Activated CD8-positive, alpha-beta T cell treated with anti-CD3 and anti-CD28 coated beads for 36 hours (primary cell): ENCODE measurements at regions not wholly inside any gene's neighbourhood (a gene's known extent, or its start where the extent isn't known, plus 50 kb on each side); places are given as distances from the start of the nearest gene placed in this dataset.

Experiments
- ATAC-seq: fragments of 200-7000 bp; cut with Tn5 transposase; one replicate; pipeline ENCODE4 v1.10.0; 2021; ENCODE audit warnings: mild to moderate bottlenecking, moderate library complexity
- CTCF ChIA-PET: fragments of 350-600 bp; sonication (Branson Sonifier 250); formaldehyde crosslinking; loops from one replicate; lab custom pipeline; 2021; ENCODE audit warnings: antibody characterized with exemption; lab: Charles Lee
- POLR2A ChIA-PET: fragments of 350-600 bp; sonication (Branson Sonifier 250); formaldehyde crosslinking; loops from one replicate; lab custom pipeline; 2021; ENCODE audit warnings: antibody characterized with exemption; lab: Charles Lee
- DNase-seq: peaks from one replicate; pipeline ENCODE4 v3.0.0-alpha.2; 2020
- H3K27ac Mint-ChIP-seq: one replicate; pipeline ENCODE4 v1.8.0; 2021; ENCODE audit warnings: mild to moderate bottlenecking, mixed read lengths
- H3K27me3 Mint-ChIP-seq: one replicate; pipeline ENCODE4 v1.8.0; 2021; ENCODE audit warnings: mixed read lengths
- H3K36me3 Mint-ChIP-seq: one replicate; pipeline ENCODE4 v1.8.0; 2021; ENCODE audit warnings: low read depth, mixed read lengths
- H3K4me1 Mint-ChIP-seq: one replicate; pipeline ENCODE4 v1.8.0; 2021; ENCODE audit warnings: low read depth, mixed read lengths
- H3K4me3 Mint-ChIP-seq: one replicate; pipeline ENCODE4 v1.8.0; 2021; ENCODE audit warnings: mild to moderate bottlenecking, moderate library complexity, mixed read lengths
- H3K9me3 Mint-ChIP-seq: one replicate; pipeline ENCODE4 v1.8.0; 2021; ENCODE audit warnings: mixed read lengths
- CTCF ChIP-seq: fragments of 200-600 bp; IDR thresholded peaks from one replicate; pipeline ENCODE4 v1.8.0; 2022; ENCODE audit warnings: antibody characterized with exemption, mild to moderate bottlenecking
- intact Hi-C: fragments of 100-400 bp; cut with micrococcal nuclease; formaldehyde crosslinking; loops from one replicate; pipeline ENCODE4 v1.10.0; 2022

- CTCF ChIA-PET: interaction anchor here (1.5 kb wide), 1 partner anchor 27 kb away, joined by 6 read pairs; no protein-coding TSS in a partner anchor
- ATAC-seq: no peak
- intact Hi-C loops: no loop called here
- no peak overlapping the region for H3K4me3 Mint-ChIP-seq
- DNase-seq: no peak
- no peak overlapping the region for H3K27ac Mint-ChIP-seq
- POLR2A ChIA-PET: no interaction called here
- H3K27me3 Mint-ChIP-seq: no peaks in the 10 kb centered on the region
- no peak for TF ChIP-seq CTCF
- H3K9me3 Mint-ChIP-seq: no peaks in the 10 kb centered on the region
- H3K4me1 Mint-ChIP-seq: peaks cover 27% of the 10 kb centered on the region
- H3K36me3 Mint-ChIP-seq: no peaks in the 10 kb centered on the region
Measured at GRCh38 chr16:17605784-17606183, 135.0 kb upstream of the XYLT1 start.

DNA sequence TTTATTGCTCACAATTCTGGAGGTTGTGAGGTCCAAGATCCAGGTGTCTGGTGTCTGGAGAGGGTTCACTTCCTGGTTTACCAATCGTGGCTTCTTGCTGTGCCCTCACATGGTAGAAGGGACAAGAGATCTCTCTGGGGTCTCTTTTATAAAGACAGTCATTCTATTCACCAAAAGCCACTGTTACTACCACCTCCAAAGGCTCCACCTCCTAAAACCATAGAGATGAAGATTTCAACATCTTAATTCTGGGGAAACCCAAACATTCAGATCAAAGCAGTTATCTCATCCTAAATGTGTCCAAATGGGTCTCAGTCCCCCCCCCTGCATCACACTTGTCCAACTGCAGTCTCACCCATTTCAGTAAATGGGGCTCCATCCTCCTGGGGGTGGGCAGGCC is 132.9 kb upstream of the XYLT1 start:
- peaks cover 9% of the 10 kb centered on the region for H3K9me3 Mint-ChIP-seq
- no peaks in the 10 kb centered on the region for H3K36me3 Mint-ChIP-seq
- H3K27me3 Mint-ChIP-seq: peaks cover 4% of the 10 kb centered on the region
- no peak overlapping the region for H3K27ac Mint-ChIP-seq
- no peak overlapping the region for H3K4me3 Mint-ChIP-seq
- no peak for DNase-seq
- no peak for TF ChIP-seq CTCF
- ATAC-seq: no peak
- H3K4me1 Mint-ChIP-seq: peaks cover 27% of the 10 kb centered on the region
- ChIA-PET POLR2A (no interaction called here), CTCF (no interaction called here)
- intact Hi-C loops: no loop called here

DNA sequence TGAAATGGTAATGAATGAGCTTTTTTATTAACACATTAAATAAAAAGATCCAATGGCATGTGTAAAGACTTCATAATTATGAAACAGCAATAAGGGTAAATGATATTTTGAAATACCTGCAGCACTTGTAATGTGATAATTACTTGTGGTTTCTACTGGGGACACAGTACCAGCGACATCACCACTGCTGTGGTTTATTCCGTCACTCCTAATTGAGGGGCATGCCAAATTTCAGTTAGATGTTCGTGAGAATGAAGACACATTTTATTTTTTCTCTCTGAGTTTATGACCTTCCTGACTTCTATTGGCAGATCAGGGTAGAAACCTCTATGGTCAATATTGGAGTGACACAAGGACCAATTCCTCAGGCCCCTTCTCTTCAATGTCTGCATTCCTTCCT is 131.9 kb upstream of the XYLT1 start:
- ChIA-PET CTCF (interaction anchor here (0.5 kb wide), 1 partner anchor 45 kb away, joined by 3 read pairs; no protein-coding TSS in a partner anchor), POLR2A (no interaction called here)
- Mint-ChIP-seq H3K27me3 (peaks cover 7% of the 10 kb centered on the region), H3K4me1 (peaks cover 21% of the 10 kb centered on the region), H3K4me3 (no peak overlapping the region), H3K27ac (no peak overlapping the region), H3K36me3 (no peaks in the 10 kb centered on the region), H3K9me3 (peaks cover 15% of the 10 kb centered on the region)
- DNase-seq: no peak
- no peak for TF ChIP-seq CTCF
- no peak for ATAC-seq
- intact Hi-C loops: no loop called here

GRCh38 chr16:17598968-17599367 is 128.2 kb upstream of the XYLT1 start:
- CTCF ChIA-PET: no interaction called here
- no peak overlapping the region for H3K4me3 Mint-ChIP-seq

More at GRCh38 chr16:17598968-17599367, 128.2 kb upstream of the XYLT1 start:
- Mint-ChIP-seq H3K4me1 (peaks cover 4% of the 10 kb centered on the region), H3K27me3 (peaks cover 14% of the 10 kb centered on the region), H3K9me3 (peaks cover 15% of the 10 kb centered on the region), H3K27ac (no peak overlapping the region), H3K36me3 (no peaks in the 10 kb centered on the region)
- POLR2A ChIA-PET: no interaction called here
- no peak for ATAC-seq
- no peak for TF ChIP-seq CTCF
- intact Hi-C loops: no loop called here
- DNase-seq: no peak
